GM12878 (cell line): ENCODE measurements at regions not wholly inside any gene's neighbourhood (a gene's known extent, or its start where the extent isn't known, plus 50 kb on each side); places are given as distances from the start of the nearest gene placed in this dataset.

Source experiments
- ATAC-seq: fragments of 200-7000 bp; cut with Tn5 transposase; 3 replicates; pipeline ENCODE4 v1.9.1; 2020; ENCODE audit warnings: mild to moderate bottlenecking, moderate library complexity
- BruUV-seq: library from RNA; stranded (reverse); fragments of 400-500 nt; replicated peaks from 2 replicates; lab custom pipeline; 2021; lab: Mats Ljungman, UMichigan
- CTCF ChIA-PET: fragments of 300-600 bp; sonication (Branson Sonifier 250); formaldehyde crosslinking; extraction: SDS; loops from one replicate; lab custom pipeline; 2021; ENCODE audit warnings: inconsistent platforms; lab: Yijun Ruan, JAX
- POLR2A ChIA-PET: fragments of 350-600 bp; formaldehyde crosslinking; extraction: SDS; loops from one replicate; lab custom pipeline; 2021; ENCODE audit warnings: inconsistent platforms; lab: Charles Lee
- RAD21 ChIA-PET: fragments of 300-600 bp; sonication (Branson Sonifier 250); formaldehyde crosslinking; loops from one replicate; lab custom pipeline; 2023; ENCODE audit warnings: antibody characterized with exemption; ENCODE audit not compliant: unreplicated experiment; lab: Charles Lee
- SMC1A ChIA-PET: fragments of 300-600 bp; sonication (Branson Sonifier 250); formaldehyde crosslinking; loops from one replicate; lab custom pipeline; 2023; ENCODE audit not compliant: unreplicated experiment, uncharacterized antibody; lab: Charles Lee
- DNase-seq: peaks from one replicate; pipeline ENCODE4 v3.0.0-alpha.2; 2011; ENCODE audit warnings: low read depth, low spot score
- FAIRE-seq: peaks from 3 replicates; lab custom pipeline; 2011; peaks lifted over from hg19 to GRCh38; lab: Jason Lieb, UNC
- H2AFZ ChIP-seq: 2 replicates; pipeline ENCODE4 v1.6.0; 2011; ENCODE audit warnings: low read depth, low read length, control low read depth; ENCODE audit not compliant: control insufficient read depth
- H3K27ac ChIP-seq: 2 replicates; pipeline ENCODE4 v1.5.1; 2011; ENCODE audit warnings: control low read depth; ENCODE audit not compliant: control insufficient read depth, insufficient read depth
- H3K27me3 ChIP-seq, 2 experiments: replicated peaks in 1 of 2; 2 replicates each; pipeline versions ENCODE4 v1.6.0 to v1.6.1; 2011; ENCODE audit warnings: low read length in 1 of 2; ENCODE audit not compliant: control insufficient read depth in 2 of 2, insufficient read depth in 2 of 2
- H3K36me3 ChIP-seq, 2 experiments: 2 replicates each; pipeline ENCODE4 v1.5.1; 2011; ENCODE audit warnings: low read length in 1 of 2; ENCODE audit not compliant: control insufficient read depth in 2 of 2, insufficient read depth in 2 of 2
- H3K4me1 ChIP-seq: 2 replicates; pipeline ENCODE4 v1.6.1; 2011; ENCODE audit warnings: mild to moderate bottlenecking, low read length, moderate library complexity, mixed read lengths; ENCODE audit not compliant: control insufficient read depth, insufficient read depth
- H3K4me2 ChIP-seq: 2 replicates; pipeline ENCODE4 v1.6.0; 2011; ENCODE audit warnings: control low read depth; ENCODE audit not compliant: control insufficient read depth, insufficient read depth
- H3K4me3 ChIP-seq: fragments of 200-600 bp; sonication (generic); 2 replicates; pipeline ENCODE4 v1.5.1; 2016
- H3K79me2 ChIP-seq: 2 replicates; pipeline ENCODE4 v1.6.0; 2011; ENCODE audit warnings: low read length; ENCODE audit not compliant: control insufficient read depth, insufficient read depth
- H3K9ac ChIP-seq: 2 replicates; pipeline ENCODE4 v1.8.0; 2011; ENCODE audit warnings: low read length, control low read depth, mixed read lengths; ENCODE audit not compliant: control insufficient read depth, insufficient read depth
- H3K9me3 ChIP-seq: replicated peaks from 3 replicates; pipeline ENCODE4 v1.5.1; 2011; ENCODE audit warnings: mild to moderate bottlenecking, low read length; ENCODE audit not compliant: control insufficient read depth, insufficient read depth
- H4K20me1 ChIP-seq: 2 replicates; pipeline ENCODE4 v1.6.0; 2011; ENCODE audit not compliant: control insufficient read depth, insufficient read depth
- BHLHE40 ChIP-seq, 2 experiments: fragments of 450-650 bp in 1 of 2; IDR thresholded peaks; 2 replicates each; pipeline ENCODE4 v1.6.1; 2011 to 2017; ENCODE audit warnings: low read depth in 2 of 2, borderline replicate concordance in 1 of 2, improper control_type of control experiment in 1 of 2, low read length in 1 of 2, mild to moderate bottlenecking in 1 of 2
- E2F4 ChIP-seq: IDR thresholded peaks from 2 replicates; pipeline ENCODE4 v1.6.1; 2012; ENCODE audit warnings: low read depth, low read length, improper control_type of control experiment
- EGR1 ChIP-seq, 2 experiments: IDR thresholded peaks; 1 replicate in 1 of 2; 2 replicates in 1 of 2; pipeline ENCODE4 v1.6.1; 2011 to 2012; ENCODE audit warnings: low read depth in 2 of 2, low read length in 2 of 2, borderline replicate concordance in 1 of 2, mild to moderate bottlenecking in 1 of 2, moderate library complexity in 1 of 2
- GABPA ChIP-seq: IDR thresholded peaks from 2 replicates; pipeline ENCODE4 v1.6.1; 2014; ENCODE audit warnings: antibody characterized with exemption, low read depth, mild to moderate bottlenecking, inconsistent platforms
- HDGF ChIP-seq: fragments of 450-650 bp; IDR thresholded peaks from 2 replicates; pipeline ENCODE4 v1.6.1; 2016; ENCODE audit warnings: antibody characterized with exemption
- IKZF1 ChIP-seq: fragments of 450-650 bp; conservative IDR thresholded peaks from 2 replicates; pipeline ENCODE4 v1.6.1; 2017; ENCODE audit warnings: antibody characterized with exemption, mild to moderate bottlenecking
- RELB ChIP-seq: fragments of 450-650 bp; IDR thresholded peaks from 2 replicates; pipeline ENCODE4 v1.6.1; 2017; ENCODE audit warnings: low read depth, mild to moderate bottlenecking, moderate library complexity
- RUNX3 ChIP-seq: IDR thresholded peaks from 2 replicates; pipeline ENCODE4 v1.6.1; 2012; ENCODE audit warnings: low read length, inconsistent platforms
- USF2 ChIP-seq: IDR thresholded peaks from 2 replicates; pipeline ENCODE4 v1.6.1; 2011; ENCODE audit warnings: low read depth, low read length, improper control_type of control experiment, borderline replicate concordance
- YY1 ChIP-seq: IDR thresholded peaks from 2 replicates; pipeline ENCODE4 v1.6.1; 2011; ENCODE audit warnings: low read depth, mild to moderate bottlenecking, low read length
- WGBS: methylation state at CpG from one replicate; pipeline ENCODE4 v1.1.6; 2016; ENCODE audit warnings: low lambda C conversion rate; ENCODE audit not compliant: insufficient replicate concordance, insufficient coverage; ENCODE audit errors: missing lambda C conversion rate; 5-methylcytosine and 5-hydroxymethylcytosine counted together
- in situ Hi-C: fragments of 300-500 bp; cut with MboI; formaldehyde crosslinking; loops from 9 replicates; pipeline ENCODE4 v1.14.3; 2018; ENCODE audit warnings: mixed read lengths
- intact Hi-C: fragments of 100-400 bp; cut with micrococcal nuclease; formaldehyde crosslinking; loops from one replicate; pipeline ENCODE4 v1.14.2; 2022; ENCODE audit not compliant: unreplicated experiment

- no peak for TF ChIP-seq USF2
These were observed 241.7 kb upstream of the TLL1 start (continued) for GRCh38 chr4:165631208-165631894.

GRCh38 chr4:165631912-165632311, 241.1 kb upstream of the TLL1 start:
- Histone ChIP-seq H2AFZ (no peak overlapping the region), H3K79me2 (no peaks in the 10 kb centered on the region), H3K27me3 (no peaks in the 10 kb centered on the region), H3K36me3 (no peaks in the 10 kb centered on the region), H3K4me1 (no peaks in the 10 kb centered on the region), H3K4me3 (no peak overlapping the region), H3K9ac (no peak overlapping the region), H3K27ac (no peak overlapping the region), H3K4me2 (no peak overlapping the region), H4K20me1 (no peaks in the 10 kb centered on the region), H3K9me3 (no peaks in the 10 kb centered on the region)
- CTCF ChIA-PET = no interaction called here
- no TSS peak for BruUV-seq
- in situ Hi-C loops = no loop called here
- SMC1A ChIA-PET = no interaction called here
- TF ChIP-seq E2F4 (no peak), IKZF1 (no peak), RELB (no peak), EGR1 (IDR thresholded peaks at IDR 0.05; ENCODE audit: borderline replicate concordance in 1 of 2, low read depth in 2 of 2, low read length in 2 of 2) (no peak), BHLHE40 (IDR thresholded peaks at IDR 0.05; ENCODE audit: borderline replicate concordance in 1 of 2, low read depth in 2 of 2, low read length in 1 of 2) (no peak), GABPA (no peak), HDGF (no peak), YY1 (no peak), RUNX3 (no peak)
- DNase-seq = no peak
- intact Hi-C loops = no loop called here
- RAD21 ChIA-PET = no interaction called here
- POLR2A ChIA-PET = no interaction called here
- FAIRE-seq = no peak
- 28% methylated on average over 3 of the region's 3 CpGs for WGBS
- no peak for ATAC-seq
